Neural progenitor cell (in vitro differentiated cells): ENCODE measurements at regions not wholly inside any gene's neighbourhood (a gene's known extent, or its start where the extent isn't known, plus 50 kb on each side); places are given as distances from the start of the nearest gene placed in this dataset.

Experiments used
- DNase-seq: peaks from one replicate; pipeline ENCODE4 v3.0.0-alpha.2; 2016; ENCODE audit warnings: low spot score
- H2AFZ ChIP-seq: fragments of 200-600 bp; sonication (generic); replicated peaks from 2 replicates; pipeline ENCODE4 v1.6.1; 2016; ENCODE audit warnings: antibody characterized with exemption
- H3F3A ChIP-seq: fragments of 200-600 bp; sonication (generic); 2 replicates; pipeline ENCODE4 v1.6.1; 2016; ENCODE audit warnings: antibody characterized with exemption, low read depth
- H3K27ac ChIP-seq: fragments of 200-600 bp; sonication (generic); 2 replicates; pipeline ENCODE4 v1.5.1; 2016; ENCODE audit warnings: mild to moderate bottlenecking
- H3K27me3 ChIP-seq: fragments of 200-600 bp; sonication (generic); 2 replicates; pipeline ENCODE4 v1.6.1; 2016; ENCODE audit warnings: mild to moderate bottlenecking, moderate library complexity
- H3K36me3 ChIP-seq: fragments of 200-600 bp; sonication (generic); 2 replicates; pipeline ENCODE4 v1.5.1; 2016
- H3K4me1 ChIP-seq: fragments of 200-600 bp; sonication (generic); 2 replicates; pipeline ENCODE4 v1.6.1; 2016; ENCODE audit warnings: mixed run types
- H3K4me2 ChIP-seq: fragments of 200-600 bp; sonication (generic); 2 replicates; pipeline ENCODE4 v1.6.1; 2016
- H3K4me3 ChIP-seq: fragments of 200-600 bp; sonication (generic); 2 replicates; pipeline ENCODE4 v1.5.1; 2016
- H3K79me2 ChIP-seq: fragments of 200-600 bp; sonication (generic); 2 replicates; pipeline ENCODE4 v1.6.1; 2016; ENCODE audit warnings: low read depth
- H3K9ac ChIP-seq: fragments of 200-600 bp; sonication (generic); 2 replicates; pipeline ENCODE4 v1.6.1; 2016
- H3K9me3 ChIP-seq: fragments of 200-600 bp; sonication (generic); 2 replicates; pipeline ENCODE4 v1.5.1; 2016; ENCODE audit warnings: low read depth
- H4K20me1 ChIP-seq: fragments of 200-600 bp; sonication (generic); 2 replicates; pipeline ENCODE4 v1.6.1; 2016; ENCODE audit warnings: low read depth
- H3K27ac Mint-ChIP-seq: 3 replicates; pipeline ENCODE4 v1.8.0; 2021; ENCODE audit warnings: mixed read lengths
- H3K27me3 Mint-ChIP-seq: 2 replicates; pipeline ENCODE4 v1.8.0; 2022; ENCODE audit warnings: low read depth, mild to moderate bottlenecking, inconsistent platforms, moderate library complexity, mixed read lengths; ENCODE audit not compliant: insufficient read depth
- H3K36me3 Mint-ChIP-seq: 3 replicates; pipeline ENCODE4 v1.8.0; 2021; ENCODE audit warnings: mixed read lengths
- H3K4me1 Mint-ChIP-seq: 3 replicates; pipeline ENCODE4 v1.8.0; 2021; ENCODE audit warnings: mixed read lengths
- H3K4me3 Mint-ChIP-seq: 3 replicates; pipeline ENCODE4 v1.8.0; 2021; ENCODE audit warnings: mild to moderate bottlenecking, moderate library complexity, mixed read lengths
- H3K9me3 Mint-ChIP-seq: 3 replicates; pipeline ENCODE4 v1.8.0; 2020; ENCODE audit warnings: mixed read lengths
- EZH2 ChIP-seq: fragments of 200-600 bp; sonication (generic); IDR thresholded peaks from 2 replicates; pipeline ENCODE4 v1.6.1; 2017; ENCODE audit warnings: antibody characterized with exemption, mild to moderate bottlenecking, moderate library complexity
- EZH2phosphoT487 ChIP-seq: fragments of 200-600 bp; sonication (generic); IDR thresholded peaks from 2 replicates; pipeline ENCODE4 v1.6.1; 2017; ENCODE audit warnings: antibody characterized with exemption
- TF ChIP-seq, protein P1 (sequence below): fragments of 200-600 bp; sonication (generic); IDR thresholded peaks from 2 replicates; pipeline ENCODE4 v1.5.1; 2017; ENCODE audit warnings: antibody characterized with exemption, mild to moderate bottlenecking

DNA sequence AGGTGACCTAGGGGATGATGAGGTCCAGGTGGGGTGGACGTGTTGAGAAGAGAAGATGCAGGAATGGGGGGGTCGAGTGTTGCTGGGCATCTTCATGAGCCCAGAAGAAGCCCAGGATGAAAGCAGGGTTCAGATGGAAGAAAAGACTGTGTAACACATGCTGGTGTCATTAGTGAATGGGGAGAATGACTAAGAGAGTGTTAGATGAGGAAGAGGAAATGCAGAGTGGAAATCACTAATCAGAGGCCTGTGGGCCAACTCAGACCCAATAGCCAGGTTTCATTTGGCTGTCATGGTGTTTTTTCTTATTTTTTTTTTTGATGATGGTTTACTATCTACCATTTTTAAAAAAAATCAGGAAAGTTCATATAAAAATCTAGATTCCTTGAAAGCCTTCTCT, 180.8 kb upstream of the CAMK1G start:
- no peaks in the 10 kb centered on the region for H3K9me3 ChIP-seq
- H4K20me1 ChIP-seq = no peaks in the 10 kb centered on the region
- no peaks in the 10 kb centered on the region for H3K36me3 ChIP-seq
- no peak overlapping the region for H3K4me2 ChIP-seq
- Mint-ChIP-seq H3K4me3 (no peak overlapping the region), H3K27ac (no peak overlapping the region), H3K4me1 (peaks cover 13% of the 10 kb centered on the region), H3K36me3 (no peaks in the 10 kb centered on the region), H3K27me3 (peaks cover 2% of the 10 kb centered on the region), H3K9me3 (no peaks in the 10 kb centered on the region)
- no peak overlapping the region for H3K9ac ChIP-seq
- DNase-seq = no peak
- no peak for TF ChIP-seq EZH2phosphoT487
- no peak for TF ChIP-seq EZH2
- TF ChIP-seq, protein P1, sequence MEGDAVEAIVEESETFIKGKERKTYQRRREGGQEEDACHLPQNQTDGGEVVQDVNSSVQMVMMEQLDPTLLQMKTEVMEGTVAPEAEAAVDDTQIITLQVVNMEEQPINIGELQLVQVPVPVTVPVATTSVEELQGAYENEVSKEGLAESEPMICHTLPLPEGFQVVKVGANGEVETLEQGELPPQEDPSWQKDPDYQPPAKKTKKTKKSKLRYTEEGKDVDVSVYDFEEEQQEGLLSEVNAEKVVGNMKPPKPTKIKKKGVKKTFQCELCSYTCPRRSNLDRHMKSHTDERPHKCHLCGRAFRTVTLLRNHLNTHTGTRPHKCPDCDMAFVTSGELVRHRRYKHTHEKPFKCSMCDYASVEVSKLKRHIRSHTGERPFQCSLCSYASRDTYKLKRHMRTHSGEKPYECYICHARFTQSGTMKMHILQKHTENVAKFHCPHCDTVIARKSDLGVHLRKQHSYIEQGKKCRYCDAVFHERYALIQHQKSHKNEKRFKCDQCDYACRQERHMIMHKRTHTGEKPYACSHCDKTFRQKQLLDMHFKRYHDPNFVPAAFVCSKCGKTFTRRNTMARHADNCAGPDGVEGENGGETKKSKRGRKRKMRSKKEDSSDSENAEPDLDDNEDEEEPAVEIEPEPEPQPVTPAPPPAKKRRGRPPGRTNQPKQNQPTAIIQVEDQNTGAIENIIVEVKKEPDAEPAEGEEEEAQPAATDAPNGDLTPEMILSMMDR = no peak
- H3K79me2 ChIP-seq = no peaks in the 10 kb centered on the region
- H2AFZ ChIP-seq = no peak overlapping the region
- H3K27me3 ChIP-seq = no peaks in the 10 kb centered on the region
- no peak overlapping the region for H3K4me3 ChIP-seq
- H3K27ac ChIP-seq = no peak overlapping the region
- H3K4me1 ChIP-seq = peaks cover 21% of the 10 kb centered on the region
- H3F3A ChIP-seq = peaks cover 15% of the 10 kb centered on the region

DNA sequence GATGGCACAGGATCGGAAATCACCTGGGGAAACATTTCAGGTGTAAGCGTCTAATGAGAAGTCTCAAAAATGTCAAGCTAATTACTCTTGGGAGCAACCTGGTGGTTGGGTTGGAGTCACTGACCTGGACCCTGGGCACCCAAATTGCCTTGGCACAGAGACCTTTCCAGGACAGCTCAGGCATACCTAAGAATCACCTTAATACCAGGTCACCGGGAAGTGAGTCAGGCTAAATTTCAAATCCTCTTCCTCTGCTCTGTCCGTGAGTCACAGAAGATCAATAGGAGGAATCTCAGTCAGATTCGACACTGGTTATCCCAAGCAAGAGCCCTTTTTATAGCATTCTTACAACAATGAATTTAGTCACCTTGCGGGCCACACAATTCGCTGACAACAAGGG, 179.6 kb upstream of the CAMK1G start:
- no peaks in the 10 kb centered on the region for H3K36me3 ChIP-seq
- Mint-ChIP-seq H3K4me1 (peaks cover 12% of the 10 kb centered on the region), H3K4me3 (no peak overlapping the region), H3K27me3 (peaks cover 2% of the 10 kb centered on the region), H3K9me3 (no peaks in the 10 kb centered on the region), H3K27ac (no peak overlapping the region), H3K36me3 (no peaks in the 10 kb centered on the region)
- no peaks in the 10 kb centered on the region for H4K20me1 ChIP-seq
- H3K4me3 ChIP-seq = no peak overlapping the region
- no peaks in the 10 kb centered on the region for H3K27me3 ChIP-seq
- H3K9ac ChIP-seq = no peak overlapping the region
- no peak for DNase-seq
- no peak overlapping the region for H3K4me2 ChIP-seq
- TF ChIP-seq, protein P1 = no peak
- TF ChIP-seq EZH2phosphoT487 (no peak), EZH2 (no peak)
- no peaks in the 10 kb centered on the region for H3K9me3 ChIP-seq
- no peaks in the 10 kb centered on the region for H3K79me2 ChIP-seq
- peaks cover 15% of the 10 kb centered on the region for H3F3A ChIP-seq
- H2AFZ ChIP-seq = no peak overlapping the region
- peaks cover 21% of the 10 kb centered on the region for H3K4me1 ChIP-seq
- no peak overlapping the region for H3K27ac ChIP-seq

DNA sequence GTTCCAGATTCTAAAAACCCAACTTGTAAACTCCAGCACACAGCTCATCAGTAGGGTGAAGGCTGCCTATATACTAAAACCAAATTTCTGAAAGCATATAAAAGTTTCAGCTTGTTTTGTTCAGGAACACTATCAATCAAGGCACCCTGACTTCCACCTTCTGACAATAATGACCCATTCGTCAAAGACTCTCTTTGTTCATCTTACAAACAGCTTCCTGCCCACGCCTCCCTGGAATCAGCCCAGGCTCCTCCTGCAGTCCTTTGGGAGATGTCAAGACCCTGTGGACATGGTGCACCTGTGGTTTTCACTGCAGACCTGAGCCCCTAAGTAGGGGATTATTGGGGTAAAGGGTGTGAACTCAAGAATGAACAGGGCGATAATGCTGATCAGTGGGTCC, 178.9 kb upstream of the CAMK1G start:
- peaks cover 15% of the 10 kb centered on the region for H3F3A ChIP-seq
- no peak overlapping the region for H3K4me3 ChIP-seq
- no peaks in the 10 kb centered on the region for H3K27me3 ChIP-seq
- Mint-ChIP-seq H3K36me3 (no peaks in the 10 kb centered on the region), H3K4me3 (no peak overlapping the region), H3K27ac (no peak overlapping the region), H3K4me1 (peaks cover 12% of the 10 kb centered on the region), H3K27me3 (peaks cover 4% of the 10 kb centered on the region), H3K9me3 (no peaks in the 10 kb centered on the region)
- peak overlapping the region; percentile 8 for H3K4me2 ChIP-seq
- no peak overlapping the region for H3K27ac ChIP-seq
- TF ChIP-seq, protein P1 = no peak
- no peak for TF ChIP-seq EZH2
- no peak for TF ChIP-seq EZH2phosphoT487
- no peak overlapping the region for H3K9ac ChIP-seq
- peaks cover 21% of the 10 kb centered on the region for H3K4me1 ChIP-seq
- peak overlapping the region; percentile 40 for H2AFZ ChIP-seq
- peak; percentile 19 for DNase-seq
- no peaks in the 10 kb centered on the region for H3K79me2 ChIP-seq
- no peaks in the 10 kb centered on the region for H3K9me3 ChIP-seq
- H4K20me1 ChIP-seq = no peaks in the 10 kb centered on the region
- H3K36me3 ChIP-seq = no peaks in the 10 kb centered on the region
